Dermis blood vessel endothelial cell (primary cell): ENCODE measurements at regions not wholly inside any gene's neighbourhood (a gene's known extent, or its start where the extent isn't known, plus 50 kb on each side); places are given as distances from the start of the nearest gene placed in this dataset.
"Not testable (repeated sequence)": the region's sequence is repeated elsewhere in the genome, so short reads cannot be mapped to it uniquely, and the experiment has no call there.

ENCODE experiments used
- DNase-seq: peaks from one replicate; pipeline ENCODE4 v3.0.0; 2010

DNA sequence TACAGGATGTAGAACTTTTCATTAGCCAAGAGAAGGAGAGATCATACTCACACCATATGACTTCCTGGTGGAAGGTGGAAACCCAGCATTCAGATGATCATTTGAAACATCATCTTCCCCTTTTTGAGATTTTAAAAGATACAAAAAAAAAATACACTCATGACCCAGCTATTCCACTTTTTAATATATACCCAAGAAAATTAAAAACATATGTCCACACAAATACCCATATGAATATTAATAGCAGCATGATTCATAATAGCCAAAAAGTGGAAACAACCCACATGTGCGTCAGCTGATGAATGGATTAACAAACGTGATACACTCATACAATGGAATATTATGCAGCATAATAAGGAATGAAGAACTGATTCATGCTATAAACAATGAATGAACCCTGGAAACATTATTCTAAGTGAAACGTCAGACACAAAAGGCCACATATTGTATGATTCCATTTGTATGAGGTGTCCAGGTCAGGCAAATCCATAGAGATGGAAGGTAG, 130.0 kb upstream of the SGK1 start:
- peak; percentile 78 for DNase-seq

DNA sequence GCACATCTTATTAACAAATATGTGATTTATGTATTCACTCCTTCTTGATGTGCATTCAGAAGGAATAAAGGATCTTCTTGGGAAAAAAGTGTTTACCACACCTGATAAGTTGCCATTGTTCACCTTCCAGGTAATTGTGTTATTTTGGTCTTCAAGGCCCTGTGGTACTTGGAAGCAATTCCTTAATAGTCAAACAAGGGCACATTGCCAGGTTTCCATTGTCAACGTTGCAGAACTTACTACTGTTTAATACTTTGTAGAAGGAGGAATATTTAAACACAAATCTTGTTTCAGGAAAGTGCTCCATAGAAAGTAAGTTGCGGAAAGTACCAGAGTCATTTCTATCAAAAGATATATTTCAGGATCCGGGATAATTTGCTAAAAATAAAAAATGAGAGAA, 129.5 kb upstream of the SGK1 start:
- DNase-seq, result peak; percentile 76

DNA sequence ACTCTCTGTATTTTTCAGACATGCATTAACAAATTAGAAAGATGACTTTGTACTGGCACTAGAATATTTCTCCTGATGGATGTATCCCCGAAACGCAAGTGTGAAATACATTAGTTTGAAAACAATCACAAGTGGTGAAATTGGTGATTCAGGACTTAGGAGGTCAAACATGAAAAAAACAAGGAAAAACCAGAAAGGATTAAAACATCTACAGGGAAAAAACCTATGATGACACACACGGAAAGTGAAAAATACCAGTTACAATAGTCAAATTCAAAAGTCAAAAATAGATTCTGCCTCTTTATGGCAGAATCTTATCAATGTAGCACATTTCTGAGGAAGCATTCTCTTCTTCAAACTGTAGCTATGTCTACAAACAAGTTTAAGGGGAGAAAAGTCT, 129.0 kb upstream of the SGK1 start:
- no peak for DNase-seq

DNA sequence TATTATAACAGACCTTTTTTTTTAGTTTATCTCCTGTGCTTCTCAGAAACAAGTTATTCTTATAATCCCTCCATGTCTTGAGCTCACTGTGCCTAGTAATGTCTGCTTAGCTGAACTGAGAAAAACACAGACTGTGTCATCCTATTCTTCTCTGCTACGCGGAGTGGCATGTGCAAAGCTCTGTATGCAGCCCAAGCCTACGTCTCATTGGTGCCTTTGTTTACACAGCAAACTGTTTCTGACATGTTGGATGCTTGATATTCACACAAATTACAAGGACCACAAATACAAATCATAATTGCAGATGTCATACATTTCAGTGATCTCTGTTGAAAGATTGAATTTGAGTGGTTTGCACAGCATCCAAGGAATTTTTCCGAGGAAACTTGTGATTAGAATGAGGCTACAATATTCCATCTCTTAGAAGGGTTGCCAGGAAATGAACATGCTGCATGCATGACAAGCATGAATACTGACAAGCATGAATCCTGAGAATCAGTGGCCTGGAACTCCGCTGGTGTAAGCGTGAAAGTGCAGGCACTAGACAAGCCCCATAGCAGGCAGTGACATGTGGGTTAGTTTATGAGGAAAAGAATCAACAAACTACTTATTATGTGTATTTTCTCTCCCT, 128.4 kb upstream of the SGK1 start:
- no peak for DNase-seq

DNA sequence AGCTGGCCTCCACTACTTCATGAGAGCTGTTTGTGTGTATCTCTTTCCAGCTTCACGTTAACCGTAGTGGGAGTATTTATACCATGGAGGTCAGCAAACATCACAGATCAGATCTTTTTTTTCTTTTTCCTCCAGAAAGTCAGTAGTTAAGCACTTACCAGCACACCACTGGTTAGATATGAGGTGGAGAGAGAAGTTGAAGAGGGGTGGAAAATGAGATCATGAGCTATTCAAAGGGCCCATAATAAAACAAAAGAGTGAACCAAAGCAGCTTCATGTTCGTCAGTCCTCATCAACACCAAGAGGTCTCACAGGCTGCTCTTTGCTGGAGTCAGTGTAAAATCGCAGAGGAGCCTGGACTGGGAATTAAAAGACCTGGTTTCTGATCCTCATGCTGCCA, 125.1 kb upstream of the SGK1 start:
- no peak for DNase-seq

DNA sequence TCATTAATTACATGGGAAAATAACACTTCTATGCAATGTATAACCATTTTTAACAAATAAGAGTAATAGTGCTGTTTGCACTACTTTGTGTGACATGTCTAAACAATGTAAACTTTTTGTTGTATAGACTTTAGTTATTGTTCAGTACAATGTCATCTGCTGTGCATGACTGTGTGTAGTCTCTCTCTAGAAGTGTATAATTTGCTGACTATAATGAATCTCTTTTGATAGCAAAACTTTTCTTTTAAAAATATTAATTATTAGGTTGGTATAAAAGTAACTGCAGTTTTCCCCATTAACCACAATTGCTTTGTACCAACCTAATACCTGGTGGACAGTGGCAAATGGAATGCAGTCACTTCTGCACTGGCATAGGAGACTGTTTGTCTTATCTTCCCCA, 124.2 kb upstream of the SGK1 start:
- no peak for DNase-seq

DNA sequence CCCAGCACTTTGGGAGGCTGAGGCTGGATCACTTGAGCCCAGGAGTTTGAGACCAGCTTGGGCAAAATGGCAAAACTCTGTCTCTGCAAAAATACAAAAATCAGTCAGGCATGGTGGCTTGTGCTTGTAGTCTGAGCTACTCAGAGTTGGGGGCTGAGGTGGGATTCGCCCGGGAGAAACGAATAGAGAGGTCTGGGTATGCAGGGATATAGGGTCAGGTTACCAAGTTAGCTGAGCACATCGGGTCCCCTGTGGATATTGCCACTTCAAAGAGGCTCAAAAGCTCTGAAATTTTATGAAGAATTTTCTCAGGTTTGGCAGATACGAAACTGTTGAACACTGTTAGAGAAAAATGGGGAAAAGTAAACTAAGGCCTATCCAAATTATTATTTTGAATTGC, 120.9 kb upstream of the SGK1 start:
- DNase-seq, result no peak

DNA sequence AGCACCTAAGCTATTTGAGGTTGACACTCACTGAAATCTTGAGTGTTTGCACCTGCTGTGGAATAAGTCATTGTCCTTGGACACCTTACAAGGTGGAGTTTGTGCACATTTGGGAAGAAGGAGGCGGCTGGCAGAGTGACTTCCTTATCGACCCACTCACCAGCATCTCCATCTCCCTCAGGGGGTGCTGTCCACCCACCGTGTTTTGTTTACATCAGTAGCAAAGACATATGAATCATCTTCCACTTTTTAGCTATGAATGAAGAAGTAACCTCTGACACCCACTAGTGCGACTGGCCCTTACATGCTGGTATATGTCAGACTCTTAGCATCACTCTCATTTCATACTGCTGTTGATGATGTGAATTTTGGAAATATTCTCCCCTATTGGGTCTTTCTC, 119.5 kb upstream of the SGK1 start:
- peak; percentile 53 for DNase-seq

DNA sequence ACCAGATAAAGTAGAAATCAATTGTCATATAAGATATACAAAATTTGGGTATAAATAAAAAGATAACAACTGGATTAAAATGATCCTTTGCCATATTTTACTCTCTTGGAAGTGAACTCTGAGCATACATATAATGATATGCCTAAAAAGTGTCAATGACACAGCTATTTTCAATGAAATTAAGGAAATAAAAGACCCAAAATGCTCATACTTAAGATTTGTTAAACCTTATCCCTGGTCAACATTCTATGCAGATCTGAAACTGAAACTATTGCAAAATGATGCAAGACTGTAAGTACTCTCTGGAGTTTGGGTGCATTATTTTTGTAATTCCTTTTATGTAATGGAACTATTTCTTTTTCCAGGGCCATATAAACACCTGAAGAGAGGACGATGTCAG, 119.0 kb upstream of the SGK1 start:
- DNase-seq, result no peak

DNA sequence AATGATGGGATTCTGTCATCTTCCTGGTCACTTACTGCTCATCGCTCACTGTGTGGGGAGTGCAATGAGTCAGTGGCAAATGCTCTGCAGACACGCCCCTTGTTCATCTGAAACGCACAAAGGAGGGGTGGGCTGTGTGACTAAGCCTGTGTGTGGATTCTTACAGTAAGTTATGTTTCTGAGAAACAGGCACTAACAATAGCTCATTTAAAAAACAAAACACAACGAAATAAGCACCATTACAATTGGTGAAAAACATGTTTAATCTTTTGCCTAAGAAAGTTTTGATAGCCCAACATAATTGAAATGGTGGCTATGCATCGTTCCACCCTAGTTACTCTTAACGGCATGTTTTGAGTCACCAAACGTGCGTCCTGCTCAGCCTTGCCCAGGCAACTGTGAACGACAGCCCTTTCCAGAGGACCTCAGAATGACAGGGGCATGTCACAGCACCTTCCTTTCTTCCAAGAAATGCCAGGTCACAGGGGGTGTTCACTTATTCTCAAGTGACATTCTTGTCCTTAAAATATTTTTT, 118.4 kb upstream of the SGK1 start:
- peak; percentile 97 for DNase-seq

DNA sequence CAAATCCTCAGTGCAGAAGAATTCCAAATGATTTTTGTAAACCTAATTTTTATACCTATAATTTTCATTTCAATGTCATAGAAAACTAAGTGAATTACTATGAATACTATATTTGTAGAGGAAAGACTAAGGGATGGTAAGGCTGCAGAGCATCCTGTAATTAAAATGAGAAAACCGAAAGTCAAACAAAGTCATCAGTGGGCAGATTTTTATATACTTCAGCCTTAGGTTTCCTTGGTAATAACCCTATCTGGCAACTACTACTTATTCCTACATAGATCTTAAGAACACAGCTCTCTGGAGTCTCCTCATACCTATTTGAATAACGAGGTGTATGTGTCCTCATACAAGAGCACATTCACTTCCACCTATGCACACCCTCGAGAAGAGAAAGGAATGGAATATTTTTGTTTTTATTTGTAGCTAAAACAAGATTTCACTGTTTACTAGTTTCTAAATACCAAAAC, 117.9 kb upstream of the SGK1 start:
- no peak for DNase-seq

DNA sequence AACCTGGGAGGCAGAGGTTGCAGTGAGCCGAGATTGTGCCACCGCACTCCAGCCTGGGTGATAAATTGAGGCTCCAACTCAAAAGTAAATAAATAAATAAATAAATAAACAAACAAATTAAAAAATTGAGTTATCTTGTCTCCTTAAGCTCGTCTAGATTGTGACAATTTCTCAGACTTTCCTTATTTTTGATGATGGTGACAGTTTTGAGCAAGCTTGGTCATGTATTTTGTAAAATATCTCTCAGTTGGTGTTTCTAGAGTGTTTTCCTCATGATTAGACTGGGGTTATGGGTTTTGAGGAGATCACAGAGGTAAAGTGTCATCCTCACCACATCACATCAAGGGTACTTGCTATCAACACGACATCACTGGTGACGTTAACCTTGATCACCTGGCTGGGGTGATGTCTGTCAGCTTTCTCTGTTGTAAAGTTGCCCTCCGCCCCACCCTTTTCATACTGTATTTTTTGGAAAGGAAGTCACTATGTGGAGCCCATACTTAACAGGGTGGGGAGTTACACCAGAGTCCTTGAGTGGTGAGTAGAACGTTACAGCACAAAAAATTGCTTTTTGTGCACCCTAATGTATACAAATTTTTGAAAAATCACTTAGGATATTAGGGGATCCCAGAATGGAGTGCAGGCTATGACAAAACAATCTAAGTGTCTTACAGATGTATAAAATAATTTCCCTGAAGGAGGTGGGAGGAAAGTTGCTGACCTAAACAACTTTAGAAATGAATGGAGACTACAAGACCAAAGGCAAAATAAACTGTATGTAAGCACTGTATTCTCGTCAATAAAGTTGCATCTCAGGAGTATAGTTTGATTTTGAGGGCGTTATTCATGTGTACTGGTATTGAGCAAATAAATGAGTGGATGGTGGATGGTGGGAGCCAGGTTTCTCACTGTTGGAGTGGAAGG, 116.4 kb upstream of the SGK1 start:
- no peak for DNase-seq

DNA sequence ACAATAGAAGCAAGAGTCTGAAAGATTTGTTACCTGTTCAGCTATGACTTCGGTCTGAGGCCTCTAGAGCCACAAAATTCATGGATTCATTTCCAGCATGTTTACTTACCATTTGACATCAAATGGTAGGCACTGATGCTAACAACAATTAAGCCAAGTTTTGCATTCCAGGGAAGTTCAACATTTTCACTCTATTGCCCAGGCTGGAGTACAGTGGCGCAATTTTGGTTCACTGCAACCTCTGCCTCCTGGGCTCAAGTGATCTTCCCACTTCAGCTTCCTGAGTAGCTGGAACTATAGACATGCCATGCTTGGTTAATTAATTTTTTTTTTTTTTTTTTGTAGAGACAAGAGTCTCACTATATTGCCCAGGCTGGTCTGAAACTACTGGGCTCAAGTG, 114.1 kb upstream of the SGK1 start:
- DNase-seq, result no peak

DNA sequence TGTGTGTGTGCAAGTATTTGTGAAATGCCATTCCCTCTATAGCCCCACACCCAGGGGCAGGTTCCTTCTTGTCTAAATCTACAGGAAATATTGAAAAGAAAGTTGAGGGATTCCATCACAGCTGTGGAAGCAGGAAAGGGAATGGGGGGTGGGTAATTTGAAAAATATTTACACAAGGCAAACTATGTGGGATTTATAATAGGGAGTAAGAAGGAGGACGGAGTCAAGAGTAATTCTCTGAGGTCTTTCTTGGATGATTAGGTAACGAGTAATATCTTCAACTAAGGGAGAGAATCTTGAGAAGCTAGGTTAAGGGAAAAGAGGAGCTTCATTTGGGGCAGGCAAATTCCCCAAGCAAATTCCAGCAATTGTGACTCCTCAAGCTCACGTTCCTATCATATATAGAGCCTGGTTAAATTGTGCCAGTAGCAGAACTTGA, 113.5 kb upstream of the SGK1 start:
- DNase-seq, result no peak

DNA sequence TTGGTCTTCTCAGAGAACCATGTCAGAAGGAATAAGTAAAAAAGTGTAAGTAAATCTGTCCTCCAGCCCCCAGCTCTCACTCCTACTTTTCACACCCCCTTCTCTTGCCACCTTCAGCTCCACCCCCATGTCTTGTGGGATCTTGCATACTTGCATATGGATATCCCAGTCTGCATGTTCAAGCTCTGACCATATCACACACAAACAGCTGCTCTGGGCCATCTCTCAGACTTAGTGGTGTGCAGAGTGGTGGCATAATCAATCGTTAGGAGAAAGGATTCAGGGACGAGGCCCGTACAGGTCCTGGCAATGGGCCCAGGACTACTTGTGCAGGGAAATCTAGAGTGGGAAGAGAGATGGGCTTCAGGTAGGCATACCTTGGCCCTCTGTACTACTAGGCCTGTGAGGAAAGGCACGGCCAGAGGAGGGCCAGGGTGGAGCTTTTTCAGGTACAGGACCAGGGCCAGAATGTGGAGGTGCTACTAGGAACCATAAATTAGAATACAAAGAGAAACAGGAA, 112.0 kb upstream of the SGK1 start:
- DNase-seq, result no peak

DNA sequence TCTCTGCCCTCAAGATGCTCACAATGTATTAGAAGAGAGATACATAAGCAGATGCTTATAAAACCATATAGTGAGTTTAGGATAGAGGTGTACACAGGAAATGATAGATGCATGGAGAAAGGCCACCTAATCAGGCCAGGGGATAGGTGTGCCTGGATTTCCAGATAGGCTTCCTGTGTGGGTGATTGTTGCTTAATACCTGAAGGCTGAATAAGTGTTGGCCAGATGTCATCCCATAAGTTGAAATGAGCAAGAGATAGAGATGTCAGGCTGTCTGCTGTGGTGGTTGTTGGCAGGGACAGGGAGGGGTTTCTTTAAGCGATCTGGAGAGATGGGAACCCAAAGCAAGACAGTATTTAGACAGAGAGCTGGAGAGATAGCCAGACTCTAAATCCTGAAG, 109.8 kb upstream of the SGK1 start:
- no peak for DNase-seq

DNA sequence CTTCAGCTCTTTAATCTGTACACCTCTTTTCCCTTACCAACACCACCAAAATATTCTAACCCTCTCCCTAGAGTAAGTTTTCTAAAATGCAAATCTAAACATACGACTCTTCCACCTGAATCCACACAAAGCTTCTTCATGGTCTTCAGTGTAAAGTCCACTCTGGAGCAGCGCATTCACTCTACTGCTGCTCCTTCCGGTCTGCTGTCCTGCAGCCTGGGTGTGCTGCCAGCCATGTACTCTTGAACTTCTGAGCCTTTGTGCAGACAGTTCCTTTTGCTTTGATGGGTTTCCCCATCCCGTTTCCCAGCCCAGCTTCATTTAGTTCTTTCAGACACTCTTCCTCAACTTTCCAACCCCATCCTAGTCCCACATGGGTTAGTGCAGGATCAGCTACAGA, 108.7 kb upstream of the SGK1 start:
- no peak for DNase-seq

DNA sequence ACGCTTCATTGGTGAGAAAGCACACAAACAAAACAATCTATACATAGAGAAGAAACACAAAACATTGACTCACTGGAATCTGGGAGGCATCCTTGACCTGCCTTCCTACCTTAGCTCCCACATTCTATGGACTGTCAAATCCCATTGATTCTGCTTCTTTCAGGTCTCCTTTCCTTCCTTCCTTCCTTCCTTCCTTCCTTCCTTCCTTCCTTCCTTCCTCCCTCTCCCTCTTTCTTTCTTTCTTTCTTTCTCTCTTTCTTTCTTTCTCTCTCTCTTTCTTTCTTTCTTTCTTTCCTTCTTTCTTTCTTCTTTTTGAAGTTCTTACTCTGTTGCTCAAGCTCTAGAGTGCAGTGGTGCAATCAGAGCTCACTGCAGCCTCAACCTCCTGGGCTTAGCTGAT, 108.0 kb upstream of the SGK1 start:
- DNase-seq, result not testable (repeated sequence)

DNA sequence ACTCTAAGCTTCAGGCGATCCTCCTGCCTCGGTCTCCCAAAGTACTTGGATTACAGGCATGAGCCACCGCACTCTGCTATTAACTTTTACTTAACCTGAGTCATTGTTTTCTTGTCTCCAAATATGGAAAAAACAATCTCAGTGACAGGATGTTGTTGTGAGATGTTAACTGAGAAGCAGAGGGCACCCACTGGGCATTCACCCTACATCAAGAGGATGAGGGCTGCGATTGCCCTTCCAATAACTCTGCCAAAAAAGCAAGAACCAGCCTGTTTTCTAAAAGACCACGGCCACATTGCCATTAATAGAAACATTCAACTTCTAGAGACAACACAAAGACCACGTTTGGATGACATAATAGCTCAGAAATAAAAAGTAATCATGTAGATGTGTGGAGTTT, 107.6 kb upstream of the SGK1 start:
- DNase-seq, result peak; percentile 73

DNA sequence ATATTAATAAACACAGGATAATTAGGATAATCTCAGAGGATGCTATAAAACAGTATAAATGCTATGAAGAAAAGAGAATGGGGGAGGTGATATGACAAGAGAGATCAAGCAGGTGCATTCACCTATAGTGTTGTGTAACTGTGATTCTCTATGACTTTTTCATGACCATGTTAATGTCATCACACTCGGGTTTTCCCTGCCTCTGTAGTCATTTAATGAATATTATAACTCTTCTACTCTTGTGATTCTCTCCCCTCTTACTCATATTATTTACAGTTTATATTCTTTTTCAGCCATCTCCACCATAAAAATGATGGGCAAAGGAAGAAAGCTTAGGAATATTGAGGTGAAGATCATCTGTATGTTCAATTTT, 106.9 kb upstream of the SGK1 start:
- no peak for DNase-seq

DNA sequence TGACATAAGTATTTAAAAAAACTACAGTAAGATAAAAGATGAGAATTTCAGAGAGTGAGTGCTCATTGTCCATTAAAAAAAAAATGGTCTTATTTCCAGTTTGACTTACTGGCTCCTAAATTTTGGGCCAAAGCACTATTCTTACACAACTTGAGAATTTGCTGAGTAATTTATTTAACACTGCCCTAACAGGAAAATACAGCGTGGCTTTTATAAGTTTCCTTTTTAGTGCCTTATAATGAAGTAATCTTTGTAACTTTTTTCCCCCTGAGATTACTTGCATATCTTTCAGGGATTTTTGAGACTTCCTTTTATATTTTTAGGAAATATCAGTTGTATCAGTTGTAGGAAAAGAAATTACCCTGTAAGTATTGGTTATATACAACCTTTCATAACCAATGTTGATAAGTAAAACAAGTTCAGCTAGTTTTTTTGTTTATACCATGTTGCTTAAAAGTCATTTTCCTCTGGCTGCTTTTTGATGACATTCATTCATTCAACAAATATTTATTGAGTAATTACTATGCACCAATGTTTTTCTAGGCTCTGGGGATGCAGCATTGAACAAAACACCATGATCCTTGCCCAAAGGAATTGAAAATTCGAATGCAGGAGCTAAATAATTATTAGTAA, 106.4 kb upstream of the SGK1 start:
- DNase-seq, result no peak

DNA sequence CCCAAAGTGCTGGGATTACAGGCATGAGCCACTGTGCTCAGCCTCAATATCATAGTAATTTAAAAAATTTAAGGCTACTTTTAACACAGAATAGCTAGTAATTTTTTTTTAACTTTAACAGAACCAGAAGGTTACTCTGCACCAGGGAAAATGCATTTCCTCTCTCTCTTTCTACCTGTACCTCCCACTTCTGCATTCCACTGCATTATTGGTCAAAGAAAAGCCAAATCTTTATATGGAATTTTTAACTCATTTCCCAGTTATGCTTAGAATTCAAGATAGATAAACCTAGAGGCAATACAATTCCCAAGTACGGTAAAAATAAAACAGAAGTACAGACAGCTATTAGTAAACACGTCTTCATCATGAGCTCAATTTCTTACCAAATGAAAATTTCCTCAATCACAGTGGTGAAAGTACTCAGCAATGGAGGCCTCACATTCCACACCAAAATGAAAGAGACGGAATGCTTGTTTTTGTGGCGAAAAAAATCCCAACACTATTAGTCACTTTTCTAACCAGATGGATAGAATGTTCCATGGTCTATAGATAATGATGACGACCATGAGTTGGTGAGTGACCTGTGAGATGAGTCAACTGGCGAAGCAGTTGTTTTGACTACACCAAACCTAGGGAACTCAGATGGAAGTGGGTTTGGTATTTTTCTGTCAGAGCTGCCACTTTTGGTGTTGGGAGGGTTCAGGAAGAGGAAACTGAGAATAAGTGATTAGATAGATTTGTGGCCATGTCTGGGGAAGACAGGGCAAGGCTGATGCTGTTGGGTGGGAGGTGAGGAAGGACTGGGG, 104.7 kb upstream of the SGK1 start:
- peak; percentile 74 for DNase-seq
